ENCODE measurements at regions not wholly inside any gene's neighbourhood (a gene's known extent, or its start where the extent isn't known, plus 50 kb on each side); places are given as distances from the start of the nearest gene placed in this dataset.

GRCh38 chr7:41771717-41772116, 68.8 kb upstream of the INHBA start:
- no peak for TF ChIP-seq CTCF (IDR thresholded peaks at IDR 0.05)
- Histone ChIP-seq H3K9me3 (no peaks in the 10 kb centered on the region), H3K4me3 (no peak overlapping the region), H3K4me1 (no peaks in the 10 kb centered on the region), H3K36me3 (no peaks in the 10 kb centered on the region), H3K27ac (no peak overlapping the region), H3K27me3 (no peaks in the 10 kb centered on the region)
- intact Hi-C loops (cut with DNase I) = no loop called here
- DNase-seq (no peak), ATAC-seq (no peak)

- Histone ChIP-seq H3K36me3 (no peaks in the 10 kb centered on the region), H3K27ac (no peak overlapping the region), H3K9me3 (no peaks in the 10 kb centered on the region), H3K4me1 (no peaks in the 10 kb centered on the region), H3K4me3 (no peak overlapping the region), H3K27me3 (no peaks in the 10 kb centered on the region)
- ATAC-seq (no peak), DNase-seq (no peak)
- TF ChIP-seq CTCF (IDR thresholded peaks at IDR 0.05) = no peak
- intact Hi-C loops (cut with DNase I) = no loop called here
Observed at GRCh38 chr7:41769162-41769561, 66.3 kb upstream of the INHBA start.

- no peaks in the 10 kb centered on the region for H3K27me3 ChIP-seq
- no peaks in the 10 kb centered on the region for H3K36me3 ChIP-seq
- no peak overlapping the region for H3K4me3 ChIP-seq
- no peak overlapping the region for H3K27ac ChIP-seq
- no peak for TF ChIP-seq CTCF (IDR thresholded peaks at IDR 0.05)
- intact Hi-C loops (cut with DNase I) = no loop called here
- ATAC-seq (no peak), DNase-seq (no peak)
- no peaks in the 10 kb centered on the region for H3K9me3 ChIP-seq
- H3K4me1 ChIP-seq = no peaks in the 10 kb centered on the region
Observed at GRCh38 chr7:41763626-41764025, 60.7 kb upstream of the INHBA start.

GRCh38 chr7:41762641-41763040, 59.8 kb upstream of the INHBA start:
- DNase-seq (no peak), ATAC-seq (no peak)
- Histone ChIP-seq H3K36me3 (no peaks in the 10 kb centered on the region), H3K4me3 (no peak overlapping the region), H3K4me1 (no peaks in the 10 kb centered on the region), H3K27ac (no peak overlapping the region), H3K9me3 (no peaks in the 10 kb centered on the region), H3K27me3 (no peaks in the 10 kb centered on the region)
- intact Hi-C loops (cut with DNase I) = no loop called here
- no peak for TF ChIP-seq CTCF (IDR thresholded peaks at IDR 0.05)

GRCh38 chr7:41760293-41760692, 57.4 kb upstream of the INHBA start:
- ATAC-seq = no peak
- Histone ChIP-seq H3K27me3 (no peaks in the 10 kb centered on the region), H3K36me3 (no peaks in the 10 kb centered on the region), H3K4me3 (no peak overlapping the region), H3K9me3 (peaks cover 14% of the 10 kb centered on the region), H3K4me1 (no peaks in the 10 kb centered on the region), H3K27ac (no peak overlapping the region)
- DNase-seq = no peak
- no peak for TF ChIP-seq CTCF (IDR thresholded peaks at IDR 0.05)
- intact Hi-C loops (cut with DNase I) = no loop called here

GRCh38 chr7:41758321-41758720, 55.4 kb upstream of the INHBA start:
- TF ChIP-seq CTCF (IDR thresholded peaks at IDR 0.05) = no peak
- no peaks in the 10 kb centered on the region for H3K36me3 ChIP-seq
- ATAC-seq (no peak), DNase-seq (no peak)
- intact Hi-C loops (cut with DNase I) = no loop called here
- peaks cover 24% of the 10 kb centered on the region for H3K9me3 ChIP-seq
- no peaks in the 10 kb centered on the region for H3K27me3 ChIP-seq
- no peak overlapping the region for H3K27ac ChIP-seq
- H3K4me1 ChIP-seq = no peaks in the 10 kb centered on the region
- H3K4me3 ChIP-seq = no peak overlapping the region

Measured in upper lobe of right lung (tissue), 1 donor.